ENCODE measurements at regions not wholly inside any gene's neighbourhood (a gene's known extent, or its start where the extent isn't known, plus 50 kb on each side); places are given as distances from the start of the nearest gene placed in this dataset.

- DNase-seq: no peak
These were observed 110.4 kb upstream of the MBNL2 start for GRCh38 chr13:97111756-97112155.

GRCh38 chr13:97112446-97113152 lies 109.5 kb upstream of the MBNL2 start:
- no peak for DNase-seq

GRCh38 chr13:97113231-97114001 lies 108.7 kb upstream of the MBNL2 start:
- no peak for DNase-seq

GRCh38 chr13:97114651-97115050 lies 107.5 kb upstream of the MBNL2 start:
- no peak for DNase-seq

GRCh38 chr13:97116754-97117153 lies 105.4 kb upstream of the MBNL2 start:
- DNase-seq: no peak

GRCh38 chr13:97117388-97117910 lies 104.7 kb upstream of the MBNL2 start:
- DNase-seq: no peak

- DNase-seq: no peak
These were observed 102.2 kb upstream of the MBNL2 start for GRCh38 chr13:97119943-97120342.

GRCh38 chr13:97120346-97120745 lies 101.8 kb upstream of the MBNL2 start:
- no peak for DNase-seq

GRCh38 chr13:97120976-97121375 lies 101.2 kb upstream of the MBNL2 start:
- DNase-seq: no peak

- no peak for DNase-seq
These were observed 100.2 kb upstream of the MBNL2 start for GRCh38 chr13:97121894-97122293.

GRCh38 chr13:97122381-97122996 lies 99.6 kb upstream of the MBNL2 start:
- no peak for DNase-seq

- no peak for DNase-seq
These were observed 97.9 kb upstream of the MBNL2 start for GRCh38 chr13:97124206-97124605.

GRCh38 chr13:97124915-97125809 lies 97.0 kb upstream of the MBNL2 start:
- DNase-seq: no peak

- no peak for DNase-seq
These were observed 96.1 kb upstream of the MBNL2 start for GRCh38 chr13:97125810-97126738.

- DNase-seq: no peak
These were observed 94.3 kb upstream of the MBNL2 start for GRCh38 chr13:97127842-97128241.

GRCh38 chr13:97130190-97130589 lies 91.9 kb upstream of the MBNL2 start:
- DNase-seq: no peak

- DNase-seq: no peak
These were observed 90.7 kb upstream of the MBNL2 start for GRCh38 chr13:97131447-97131846.

- DNase-seq: no peak
These were observed 88.6 kb upstream of the MBNL2 start for GRCh38 chr13:97133554-97133953.

GRCh38 chr13:97133955-97134354 lies 88.2 kb upstream of the MBNL2 start:
- DNase-seq: no peak

- no peak for DNase-seq
These were observed 87.6 kb upstream of the MBNL2 start for GRCh38 chr13:97134364-97135095.

GRCh38 chr13:97135883-97136282 lies 86.2 kb upstream of the MBNL2 start:
- DNase-seq: no peak
